Cardiac muscle cell (in vitro differentiated cells and primary cell): ENCODE measurements at regions not wholly inside any gene's neighbourhood (a gene's known extent, or its start where the extent isn't known, plus 50 kb on each side); places are given as distances from the start of the nearest gene placed in this dataset.
"Not testable (repeated sequence)": the region's sequence is repeated elsewhere in the genome, so short reads cannot be mapped to it uniquely, and the experiment has no call there.

Experiments
- DNase-seq, 2 donors: peaks; one replicate each; pipeline versions ENCODE4 v3.0.0 to v3.0.0-alpha.2; 2010 to 2017; ENCODE audit warnings: low read depth in 1 of 2, low spot score in 1 of 2
- H3K27ac ChIP-seq: fragments of 200-600 bp; sonication (generic); 2 replicates; pipeline ENCODE4 v1.5.1; 2016
- H3K27me3 ChIP-seq: fragments of 200-600 bp; sonication (generic); 2 replicates; pipeline ENCODE4 v1.6.0; 2016; ENCODE audit warnings: control low read depth
- H3K36me3 ChIP-seq: fragments of 200-600 bp; sonication (generic); 2 replicates; pipeline ENCODE4 v1.5.1; 2016; ENCODE audit warnings: control low read depth
- H3K4me1 ChIP-seq: fragments of 200-600 bp; sonication (generic); 2 replicates; pipeline ENCODE4 v1.8.1; 2017; ENCODE audit warnings: low read depth, mild to moderate bottlenecking, mixed run types
- H3K4me3 ChIP-seq: fragments of 200-600 bp; sonication (generic); 2 replicates; pipeline ENCODE4 v1.5.1; 2016; ENCODE audit warnings: mild to moderate bottlenecking
- H3K9me3 ChIP-seq: fragments of 200-600 bp; sonication (generic); 2 replicates; pipeline ENCODE4 v1.5.1; 2017; ENCODE audit warnings: low read depth, mild to moderate bottlenecking, control low read depth
- CTCF ChIP-seq: IDR thresholded peaks from 2 replicates; pipeline ENCODE4 v1.5.1; 2012; ENCODE audit warnings: low read depth, mild to moderate bottlenecking, low read length

GRCh38 chr7:125193263-125193662, 263.6 kb upstream of the POT1 start:
- no peak overlapping the region for H3K27ac ChIP-seq
- H3K36me3 ChIP-seq: no peaks in the 10 kb centered on the region
- H3K4me1 ChIP-seq: peaks cover 6% of the 10 kb centered on the region
- H3K4me3 ChIP-seq: no peak overlapping the region
- no peak for TF ChIP-seq CTCF
- H3K27me3 ChIP-seq: no peaks in the 10 kb centered on the region
- no peaks in the 10 kb centered on the region for H3K9me3 ChIP-seq
- DNase-seq: no peak

DNA sequence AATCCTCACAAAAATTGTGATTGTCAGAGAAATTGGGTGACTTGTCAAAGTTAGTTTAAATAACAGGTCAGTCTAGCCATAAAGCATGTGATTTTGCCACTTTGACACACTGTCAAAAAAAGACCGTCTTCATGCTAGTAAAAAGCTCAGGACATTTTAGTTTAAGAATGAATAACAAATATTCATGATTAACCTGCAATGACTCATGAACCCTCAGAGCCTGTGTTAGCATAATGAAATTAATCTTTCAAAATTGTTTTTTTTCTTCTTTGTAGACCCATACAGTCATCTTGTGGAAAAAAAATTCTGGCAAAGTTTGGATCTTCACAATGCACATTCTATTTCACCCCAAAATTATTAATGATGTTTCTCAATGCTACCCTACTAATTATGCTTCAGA, 255.2 kb upstream of the POT1 start:
- DNase-seq: no peak
- H3K36me3 ChIP-seq: no peaks in the 10 kb centered on the region
- H3K4me1 ChIP-seq: no peaks in the 10 kb centered on the region
- H3K27me3 ChIP-seq: no peaks in the 10 kb centered on the region
- no peak overlapping the region for H3K4me3 ChIP-seq
- no peak overlapping the region for H3K27ac ChIP-seq
- no peak for TF ChIP-seq CTCF
- no peaks in the 10 kb centered on the region for H3K9me3 ChIP-seq

GRCh38 chr7:125181569-125182267, 252.1 kb upstream of the POT1 start:
- H3K27me3 ChIP-seq, DNase-seq, H3K9me3 ChIP-seq, H3K36me3 ChIP-seq, H3K27ac ChIP-seq, H3K4me3 ChIP-seq, H3K4me1 ChIP-seq: not testable (repeated sequence)

DNA sequence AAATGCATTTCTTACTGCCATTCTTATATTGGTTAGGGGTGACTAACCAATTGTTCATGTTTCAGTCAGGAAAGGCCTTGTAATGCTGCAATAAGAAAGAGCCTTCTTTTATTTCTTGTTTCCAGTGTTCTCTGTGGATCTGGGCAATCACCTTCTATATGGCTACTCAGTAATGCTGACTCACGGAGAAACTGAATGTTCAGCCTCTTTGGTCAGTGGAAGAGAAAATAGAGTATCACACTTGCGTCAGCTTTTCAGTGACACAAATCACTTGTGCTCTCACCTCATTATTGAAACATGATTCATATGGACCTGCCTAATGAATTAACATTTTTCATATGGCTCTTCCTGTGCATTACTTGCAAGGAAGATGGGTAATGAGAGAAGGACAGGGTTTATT, 243.9 kb upstream of the POT1 start:
- H3K4me3 ChIP-seq: no peak overlapping the region
- H3K36me3 ChIP-seq: no peaks in the 10 kb centered on the region
- no peaks in the 10 kb centered on the region for H3K27me3 ChIP-seq
- no peaks in the 10 kb centered on the region for H3K4me1 ChIP-seq
- no peak for TF ChIP-seq CTCF
- DNase-seq: no peak
- no peak overlapping the region for H3K27ac ChIP-seq
- H3K9me3 ChIP-seq: no peaks in the 10 kb centered on the region

GRCh38 chr7:125169088-125169487, 239.5 kb upstream of the POT1 start:
- H3K4me1 ChIP-seq: no peaks in the 10 kb centered on the region
- no peaks in the 10 kb centered on the region for H3K36me3 ChIP-seq
- DNase-seq: no peak

More at GRCh38 chr7:125169088-125169487, 239.5 kb upstream of the POT1 start:
- Histone ChIP-seq H3K9me3 (no peaks in the 10 kb centered on the region), H3K27ac (no peak overlapping the region), H3K4me3 (no peak overlapping the region), H3K27me3 (no peaks in the 10 kb centered on the region)
- TF ChIP-seq CTCF: no peak
